ENCODE measurements at regions not wholly inside any gene's neighbourhood (a gene's known extent, or its start where the extent isn't known, plus 50 kb on each side); places are given as distances from the start of the nearest gene placed in this dataset.

DNA sequence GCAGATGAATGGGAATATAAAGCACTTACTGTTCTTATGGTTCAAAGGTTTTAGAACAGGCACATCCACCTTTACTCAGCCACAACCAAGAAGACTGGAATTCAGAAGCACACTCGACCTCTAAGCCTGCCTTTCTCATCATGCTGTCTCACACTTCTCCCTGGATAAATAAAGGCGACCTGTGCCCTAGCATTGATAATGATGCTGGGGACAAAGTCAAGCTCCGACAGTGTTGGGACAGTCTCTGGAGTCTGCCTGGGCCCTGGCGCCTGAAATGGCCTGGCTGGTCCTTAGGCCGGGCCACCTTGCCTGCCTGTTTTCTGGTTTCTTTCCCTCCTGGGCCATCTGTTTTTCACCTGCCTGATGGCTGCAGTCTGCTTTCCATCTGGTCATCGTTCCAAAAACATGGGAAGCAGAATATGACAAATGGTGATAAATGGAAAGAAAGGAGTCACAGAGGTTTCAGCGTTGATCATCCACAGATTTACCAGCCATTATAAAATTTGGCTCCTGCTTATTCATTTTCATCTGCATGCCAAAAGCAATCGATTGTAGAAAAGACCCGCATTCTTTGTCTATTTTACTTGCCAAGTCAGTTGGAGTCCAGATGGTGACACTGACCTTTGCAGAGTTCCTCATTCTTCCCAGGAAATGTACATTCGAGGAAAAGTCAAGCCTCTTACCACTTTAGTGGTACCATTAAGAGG is 91.2 kb upstream of the KCNJ15 start:
- no peak for DNase-seq

DNA sequence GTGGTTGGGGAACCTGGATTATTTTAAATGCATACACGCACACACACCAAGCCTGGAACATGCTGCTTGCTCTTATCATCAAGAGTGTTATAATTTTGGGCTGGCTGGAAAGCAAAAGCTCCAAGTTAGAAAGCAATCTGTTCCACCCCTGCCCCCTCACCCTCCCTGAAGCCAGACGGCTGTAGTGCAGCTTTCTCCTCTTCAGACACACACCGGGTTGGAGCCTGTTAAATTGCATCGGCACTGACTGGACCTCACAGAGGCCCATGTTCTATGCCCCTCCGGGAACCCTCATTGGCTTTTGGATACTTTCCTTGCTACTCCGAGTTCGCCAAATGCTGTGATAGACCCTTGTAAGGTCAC is 90.6 kb upstream of the KCNJ15 start:
- no peak for DNase-seq

DNA sequence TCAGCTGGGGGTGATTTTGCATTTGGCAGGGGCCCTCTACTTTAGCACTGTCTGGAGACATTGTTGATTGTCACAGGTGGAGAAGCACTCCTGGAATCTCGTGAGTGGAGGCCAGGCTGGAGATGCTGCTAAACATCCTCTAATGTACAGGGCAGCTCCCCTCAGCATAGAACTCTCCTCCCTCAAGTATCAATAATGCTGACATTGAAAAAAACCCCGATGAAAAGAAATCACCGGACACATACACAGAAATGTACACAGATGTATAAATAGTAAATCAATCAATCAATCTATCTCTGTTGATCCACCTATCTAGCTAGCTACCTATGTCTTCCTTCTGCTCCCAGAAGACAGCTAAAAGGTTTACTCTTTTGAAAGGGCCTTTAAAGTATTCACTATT is 89.4 kb upstream of the KCNJ15 start:
- DNase-seq: no peak

DNA sequence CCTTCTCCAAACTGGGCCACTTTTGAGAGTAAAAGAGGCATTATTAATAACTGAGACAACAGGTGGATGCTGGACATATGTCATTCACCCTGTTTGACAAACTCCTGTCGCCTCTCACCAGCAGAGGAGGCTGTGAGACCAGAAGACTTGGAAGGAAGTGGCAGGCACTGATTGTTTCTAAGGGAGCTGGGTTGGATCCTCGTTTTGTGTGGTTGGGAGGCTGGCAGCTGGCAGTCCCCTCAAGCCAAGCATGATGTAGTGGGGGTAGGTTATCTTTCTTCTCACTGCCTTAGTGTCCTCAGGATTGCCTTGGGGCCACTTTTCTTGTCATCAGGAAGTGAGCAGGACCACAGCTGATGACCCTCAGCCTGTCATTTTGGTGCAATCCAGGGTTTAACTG is 86.5 kb upstream of the KCNJ15 start:
- peak; percentile 22 for DNase-seq

DNA sequence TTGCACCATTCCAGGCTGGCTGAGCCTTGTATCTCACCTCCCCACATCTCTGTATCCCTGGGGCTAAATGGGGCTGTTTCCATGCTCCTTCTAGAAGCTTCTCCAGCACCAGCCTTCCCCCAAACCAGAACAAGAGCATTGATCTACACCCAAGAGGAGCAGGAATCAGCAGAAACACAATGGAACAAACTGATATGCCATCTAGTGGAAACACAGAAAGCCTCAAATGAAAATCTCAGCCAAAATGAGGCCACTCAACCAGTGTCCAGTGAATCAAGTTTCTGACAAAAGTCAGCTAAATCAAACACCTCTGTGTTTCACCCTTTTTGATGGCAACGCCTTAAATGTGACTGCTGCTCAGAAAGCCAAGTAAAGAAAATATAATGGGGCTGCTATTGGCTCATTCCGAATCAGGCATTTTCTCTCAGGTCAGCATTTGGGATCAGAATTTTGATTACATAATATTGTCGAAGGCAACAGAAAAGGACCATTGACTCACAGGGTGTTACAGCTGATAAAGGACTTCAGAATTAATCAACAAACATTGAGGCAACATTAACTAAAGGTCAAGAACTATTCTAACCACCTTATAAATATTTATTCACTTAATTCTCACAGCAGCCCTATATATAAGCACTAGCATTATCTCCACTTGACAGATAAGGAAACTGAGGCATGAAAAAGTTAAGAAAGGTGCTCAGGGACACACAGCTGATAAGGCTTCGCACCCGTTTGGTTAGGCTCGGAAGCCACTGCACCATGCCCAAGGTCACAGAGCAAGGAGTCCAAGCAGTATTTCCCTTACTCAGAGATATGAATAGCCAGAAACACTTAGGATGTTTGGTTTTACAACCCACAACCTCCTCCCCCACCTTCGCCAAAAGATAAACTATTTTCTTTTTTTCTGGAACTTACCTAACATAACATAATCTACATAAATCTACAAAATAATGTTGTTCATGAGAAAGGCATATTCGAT is 85.8 kb upstream of the KCNJ15 start:
- DNase-seq: no peak

DNA sequence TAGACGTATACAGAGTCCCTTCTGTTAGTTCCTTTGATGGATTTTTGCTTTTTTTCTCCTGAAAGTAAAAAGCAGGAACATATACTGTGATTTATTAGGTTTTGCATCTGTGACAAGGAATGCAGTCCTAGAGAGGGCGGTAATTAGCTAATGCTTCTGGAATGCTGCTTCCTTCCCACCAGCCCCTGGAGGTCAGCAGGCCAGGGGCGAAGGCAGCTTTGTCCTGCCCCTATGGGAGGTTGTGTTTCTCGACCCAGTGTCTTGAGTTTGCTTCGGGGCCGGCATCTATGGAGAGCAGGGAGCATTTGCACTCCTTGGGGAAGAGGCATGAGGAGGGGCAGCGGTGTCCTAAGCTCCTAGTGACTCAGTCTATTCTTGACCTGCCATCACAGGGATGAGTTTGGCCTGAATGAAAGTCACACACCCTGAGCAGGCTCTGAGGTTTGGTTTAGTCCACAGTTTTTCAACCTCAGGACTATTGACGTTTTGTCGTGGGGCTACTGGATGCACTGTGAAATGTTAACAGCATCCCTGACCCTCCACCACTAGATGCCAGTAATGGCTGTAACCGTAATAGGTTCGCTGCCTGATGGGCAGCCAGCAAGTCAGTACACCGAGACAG is 85.0 kb upstream of the KCNJ15 start:
- no peak for DNase-seq

DNA sequence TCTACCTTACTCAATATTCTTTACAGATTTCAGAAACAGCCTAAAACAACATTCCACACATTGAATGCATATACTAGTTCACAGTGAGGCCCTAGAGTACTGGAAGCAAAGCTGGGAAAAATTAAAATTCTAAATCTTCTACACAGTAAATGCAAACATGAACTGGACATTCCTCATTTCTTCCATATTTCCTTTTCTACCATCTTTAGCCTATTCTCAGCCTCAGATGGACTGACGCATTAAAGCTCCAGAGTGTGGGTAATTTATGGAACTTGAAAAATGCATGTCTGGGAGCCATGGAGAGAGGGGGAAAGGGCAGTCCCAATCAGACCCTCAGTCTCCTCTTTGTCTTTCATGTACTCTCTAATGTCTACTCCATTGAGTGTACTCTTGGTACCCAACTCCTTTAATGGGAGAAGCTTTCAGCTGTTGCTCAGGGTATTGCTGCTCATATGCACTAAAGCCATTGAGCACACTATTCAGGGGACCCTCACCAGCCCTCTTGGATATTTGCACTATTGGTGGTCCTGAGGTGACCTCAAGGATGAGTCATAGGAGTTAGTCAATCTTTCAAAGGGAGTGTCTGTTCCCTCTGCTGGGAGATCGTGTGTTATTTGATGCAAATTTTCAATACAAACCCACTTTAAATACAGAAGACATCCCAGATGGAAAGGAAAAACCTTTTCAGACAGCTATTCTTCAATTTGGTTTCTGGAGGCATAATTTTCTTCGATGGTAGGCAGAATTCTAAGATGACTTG is 83.3 kb upstream of the KCNJ15 start:
- no peak for DNase-seq

DNA sequence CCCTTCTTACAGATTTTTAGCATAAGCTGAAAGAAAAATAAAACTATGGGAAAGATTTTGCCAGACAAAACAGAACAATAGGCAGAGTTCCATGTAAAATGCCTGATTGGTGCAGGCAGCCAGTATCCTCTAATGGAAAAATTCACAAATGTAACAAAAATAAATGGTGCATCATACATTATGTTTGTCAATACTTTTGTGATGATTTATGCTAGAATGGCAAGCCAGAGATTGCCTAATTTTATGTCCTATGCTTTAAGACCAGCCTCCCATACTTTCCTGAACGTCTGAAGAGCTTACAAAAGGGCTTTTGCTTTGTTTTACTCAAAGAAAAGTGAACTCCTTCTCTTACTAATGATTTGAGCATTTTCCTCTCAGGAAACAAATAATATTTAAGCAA is 81.5 kb upstream of the KCNJ15 start:
- no peak for DNase-seq

DNA sequence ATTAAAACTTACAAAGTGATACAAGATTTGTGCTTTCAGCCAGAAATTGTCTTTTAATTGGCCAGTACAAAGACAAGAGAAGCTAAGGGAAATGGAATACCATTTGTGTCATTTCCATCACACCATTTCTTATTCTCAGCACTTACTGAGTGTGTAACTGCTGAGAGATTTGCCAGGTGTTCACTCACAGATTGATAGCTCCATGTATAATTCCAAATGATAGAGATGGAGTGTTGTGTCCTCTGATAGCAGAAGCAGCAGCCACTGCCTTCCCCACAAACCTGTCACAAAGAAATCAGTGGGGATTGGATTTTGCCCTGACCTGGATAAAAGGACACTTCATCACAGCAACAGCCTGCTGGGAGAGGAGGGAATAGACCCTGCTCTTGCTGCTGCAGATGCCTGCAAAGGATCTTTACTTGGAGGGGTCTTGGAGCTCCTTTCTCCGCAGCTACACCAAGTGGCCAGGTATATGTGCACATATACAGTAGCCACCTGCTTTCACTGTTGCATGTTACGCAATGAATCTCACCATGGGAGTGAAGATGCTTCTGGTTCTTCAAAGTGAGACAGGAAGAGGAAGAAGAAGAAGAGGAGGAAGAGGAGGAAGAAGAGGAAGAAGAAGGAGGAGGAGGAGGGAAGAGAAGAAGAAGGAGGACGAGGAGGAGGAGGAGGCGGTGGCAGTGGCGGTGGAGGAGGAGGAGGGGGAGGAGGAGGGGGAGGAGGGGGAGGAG is 78.7 kb upstream of the KCNJ15 start:
- DNase-seq: no peak

DNA sequence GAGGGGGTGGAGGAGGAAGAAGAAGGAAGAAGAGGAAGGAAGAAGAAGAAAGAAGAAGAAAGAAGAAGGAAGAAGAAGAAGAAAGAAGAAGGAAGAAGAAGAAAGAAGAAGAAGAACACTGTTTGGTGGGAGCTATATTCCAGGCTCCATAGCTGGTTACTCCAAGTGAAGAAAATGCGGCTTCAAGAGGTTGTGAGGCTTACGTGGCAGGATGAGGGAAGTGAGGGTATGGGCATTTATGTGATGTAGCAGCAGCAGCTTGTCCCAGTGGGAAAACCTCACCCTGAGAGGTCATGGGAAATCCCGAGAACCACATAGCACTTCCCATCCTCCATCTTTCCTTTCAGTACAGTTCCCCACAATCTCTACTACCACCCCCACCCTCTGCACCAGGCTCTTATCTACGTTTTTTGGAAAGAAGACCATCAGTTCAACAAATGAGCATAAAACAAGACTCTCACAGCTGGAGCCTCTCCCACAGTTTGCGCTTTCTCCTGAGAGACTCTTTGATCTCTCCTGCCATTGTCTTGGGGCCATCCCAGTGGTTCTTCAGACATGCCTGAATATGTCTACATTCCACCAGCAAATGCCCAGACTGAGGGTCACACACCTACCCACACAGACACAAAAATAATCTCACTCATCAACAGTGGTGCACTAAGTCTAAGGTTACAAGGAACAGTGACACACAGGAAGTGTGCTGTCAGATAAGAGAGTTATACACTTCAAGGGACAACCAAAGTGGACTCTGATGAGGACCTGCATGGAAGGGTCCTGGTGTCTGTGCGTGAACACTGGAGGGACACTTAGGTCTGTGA is 77.9 kb upstream of the KCNJ15 start:
- DNase-seq: no peak

DNA sequence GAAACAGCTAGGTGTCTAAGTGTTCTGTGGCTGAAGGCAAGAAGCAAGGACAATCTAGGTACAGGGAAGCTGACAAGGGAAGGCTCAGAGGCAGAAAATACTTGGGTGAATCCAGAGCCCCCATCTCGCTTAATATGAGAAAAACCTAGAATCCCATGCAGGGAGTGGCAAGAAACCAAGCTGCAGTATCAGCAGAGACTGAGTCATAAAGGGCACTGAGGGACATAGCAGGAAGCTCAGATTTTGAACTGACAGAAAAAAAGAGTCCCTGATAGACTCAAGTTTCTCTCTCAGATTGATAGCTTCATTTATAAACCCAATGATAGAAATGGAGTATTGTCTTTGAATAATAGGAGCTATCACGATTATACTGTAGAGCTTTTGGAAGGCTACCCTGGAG is 77.3 kb upstream of the KCNJ15 start:
- no peak for DNase-seq

DNA sequence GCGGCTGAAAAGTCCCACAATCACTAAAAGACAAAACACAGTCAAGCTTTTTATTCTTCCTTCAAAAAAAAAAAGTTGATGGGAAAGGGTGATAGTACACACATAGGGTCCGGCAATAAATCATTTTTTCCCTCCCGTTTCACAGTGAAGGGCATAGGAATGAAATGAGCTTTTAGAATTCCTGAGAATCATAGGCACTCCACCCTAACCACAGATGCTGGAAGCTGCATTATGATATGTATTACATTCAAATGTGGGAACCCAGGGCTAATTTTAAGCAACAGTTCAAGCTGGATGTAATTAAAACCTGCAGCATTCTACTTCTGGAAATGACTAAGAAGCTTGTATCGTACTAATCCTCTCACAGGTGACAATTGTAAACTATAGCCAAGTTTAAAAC is 75.7 kb upstream of the KCNJ15 start:
- no peak for DNase-seq

DNA sequence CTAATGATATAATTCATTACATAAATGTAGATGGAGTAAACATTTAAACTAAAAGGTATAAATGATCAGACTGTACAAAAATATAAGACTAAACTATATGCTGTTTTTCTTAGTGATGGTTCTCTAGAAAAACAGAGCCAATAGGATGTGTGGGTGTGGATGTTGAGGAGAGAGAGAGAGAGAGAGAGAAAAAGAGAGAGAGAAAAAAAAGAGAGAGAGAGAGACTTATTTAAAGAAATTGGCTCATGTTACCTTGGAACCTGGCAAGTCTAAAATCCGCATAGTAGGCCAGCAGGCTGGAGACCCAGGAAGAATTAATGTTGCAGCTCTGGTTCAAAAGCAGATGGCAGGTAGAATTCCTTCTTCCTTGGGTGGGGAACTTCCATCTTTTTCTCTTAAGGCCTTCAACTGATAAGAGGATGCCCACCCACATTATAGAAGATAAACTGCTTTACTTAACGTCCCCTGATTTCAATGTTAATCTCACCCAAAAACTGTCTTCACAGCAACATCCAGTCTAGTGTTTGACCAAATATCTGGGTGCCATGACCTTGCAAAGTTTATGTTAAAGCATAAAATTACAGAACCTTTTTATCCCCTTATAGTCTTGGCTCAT is 74.3 kb upstream of the KCNJ15 start:
- DNase-seq: no peak

DNA sequence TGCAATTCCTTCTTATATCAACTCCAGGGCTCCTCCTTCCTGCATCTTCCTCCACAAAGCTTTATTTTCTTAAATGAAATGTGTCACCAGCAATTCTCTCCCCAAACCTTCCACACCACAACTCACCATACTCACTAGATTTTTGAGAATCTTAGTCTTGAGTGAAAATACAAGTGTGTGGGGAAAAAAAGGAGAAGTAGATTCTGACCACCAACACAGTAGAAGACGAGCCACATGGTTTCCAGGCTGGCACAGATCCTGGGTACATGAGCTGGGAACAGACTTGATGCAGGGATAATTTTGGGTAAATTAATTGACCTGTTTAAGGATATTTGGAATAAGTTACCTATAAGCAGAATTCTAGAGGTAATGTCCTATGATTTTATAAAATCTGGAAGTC is 72.8 kb upstream of the KCNJ15 start:
- DNase-seq: no peak

DNA sequence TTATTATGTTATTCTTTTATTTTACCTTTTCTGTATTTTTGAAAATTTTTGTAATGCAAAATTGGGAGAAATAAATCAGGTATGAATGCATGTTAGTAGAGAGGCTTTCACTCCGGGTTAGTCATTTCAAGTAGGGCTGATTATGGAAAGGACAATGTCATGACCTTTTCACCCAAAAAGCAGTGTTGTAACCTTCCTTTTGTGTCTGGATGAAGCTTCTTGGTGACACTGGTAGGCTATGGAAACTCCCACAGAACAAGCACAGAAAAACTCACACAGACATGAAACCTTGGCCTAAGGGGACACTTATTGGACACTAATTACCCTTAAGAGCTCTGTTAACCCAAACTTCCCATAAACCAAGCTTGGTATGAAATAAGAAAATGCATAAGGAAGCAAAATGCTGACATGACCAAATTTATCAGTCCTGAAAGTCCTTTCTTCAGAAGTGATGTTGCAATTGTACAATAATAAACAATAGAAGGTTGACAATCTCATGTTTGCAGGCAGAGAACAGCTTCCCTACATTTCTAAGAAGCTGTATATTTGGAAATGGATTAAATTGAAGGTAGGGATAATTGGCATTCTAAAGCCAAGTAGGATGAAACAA is 70.0 kb upstream of the KCNJ15 start:
- DNase-seq: no peak

DNA sequence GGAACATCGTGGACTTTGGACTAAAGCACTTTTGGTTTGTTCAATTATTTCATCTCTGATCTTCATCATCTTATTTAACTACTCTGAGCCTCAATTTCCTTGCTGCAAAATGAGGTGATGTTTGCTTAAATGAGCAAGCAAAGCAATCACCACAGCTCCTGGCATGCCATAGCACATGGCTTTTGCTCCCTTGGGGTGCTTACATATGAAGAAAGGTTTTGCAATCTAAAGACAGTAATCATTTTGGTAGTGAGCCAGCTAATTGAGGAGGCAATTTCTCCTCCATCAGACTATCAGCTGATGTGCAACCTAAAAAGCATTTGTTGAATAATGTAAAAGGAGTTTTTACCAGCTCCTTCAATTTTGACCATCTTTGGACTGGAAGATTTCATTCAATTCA is 68.8 kb upstream of the KCNJ15 start:
- DNase-seq: no peak

DNA sequence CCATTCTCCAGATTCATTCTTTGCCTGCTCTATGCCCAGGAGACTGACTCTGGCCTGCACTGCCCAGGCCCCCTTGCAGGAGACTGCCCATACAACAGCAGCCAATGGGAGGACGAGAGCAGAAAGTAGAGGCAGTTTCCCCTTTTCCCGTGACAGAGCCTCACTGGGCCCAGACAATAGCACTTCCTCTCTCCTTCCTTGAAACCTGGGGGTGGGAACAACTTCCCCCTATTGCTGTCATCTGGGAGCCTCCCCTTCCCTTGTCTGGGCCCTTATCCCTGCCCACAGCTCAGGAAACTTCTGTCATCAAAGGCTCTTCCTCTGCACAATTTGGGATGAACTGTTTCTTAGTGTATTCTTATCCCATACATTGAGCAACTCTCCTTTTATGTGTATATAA is 60.8 kb upstream of the KCNJ15 start:
- no peak for DNase-seq

DNA sequence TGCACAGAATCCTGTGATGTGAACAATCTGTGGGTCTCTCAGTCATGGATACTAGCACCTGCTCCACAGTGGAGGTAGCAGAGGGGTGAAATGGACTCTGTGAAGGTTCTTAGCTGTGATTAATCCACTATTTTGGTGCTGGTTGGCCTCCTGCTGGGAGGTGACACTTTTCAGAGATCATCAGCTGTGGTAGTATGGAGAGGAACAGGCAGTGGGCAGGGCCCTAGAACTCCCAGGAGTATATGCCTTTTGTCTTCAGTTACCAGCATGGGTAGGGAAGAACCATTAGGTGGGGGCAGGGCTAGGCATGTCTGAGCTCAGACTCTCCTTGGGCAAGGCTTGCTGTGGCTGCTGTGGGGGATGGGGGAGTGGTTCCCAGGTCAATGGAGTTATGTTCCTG is 54.0 kb upstream of the KCNJ15 start:
- DNase-seq: no peak

DNA sequence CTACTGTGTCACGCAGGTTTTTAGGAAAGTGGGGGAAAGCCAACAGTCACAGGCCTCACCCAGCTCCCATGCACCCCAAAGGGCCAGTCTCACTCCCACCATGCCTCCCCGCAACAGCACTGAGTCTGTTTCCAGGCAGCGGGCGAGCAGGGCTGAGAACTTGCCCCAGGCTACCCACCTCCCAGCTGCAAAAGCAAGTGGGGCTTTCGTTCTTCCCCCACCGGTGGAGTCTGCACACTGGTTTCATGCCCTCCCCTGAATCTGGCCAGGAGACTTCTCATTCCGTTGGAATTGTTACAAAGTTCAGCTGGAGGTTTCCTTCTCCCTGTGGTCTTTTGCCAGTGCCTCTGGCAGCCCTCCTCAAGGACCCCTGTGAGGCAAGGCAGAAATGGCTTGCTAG is 53.6 kb upstream of the KCNJ15 start:
- no peak for DNase-seq

DNA sequence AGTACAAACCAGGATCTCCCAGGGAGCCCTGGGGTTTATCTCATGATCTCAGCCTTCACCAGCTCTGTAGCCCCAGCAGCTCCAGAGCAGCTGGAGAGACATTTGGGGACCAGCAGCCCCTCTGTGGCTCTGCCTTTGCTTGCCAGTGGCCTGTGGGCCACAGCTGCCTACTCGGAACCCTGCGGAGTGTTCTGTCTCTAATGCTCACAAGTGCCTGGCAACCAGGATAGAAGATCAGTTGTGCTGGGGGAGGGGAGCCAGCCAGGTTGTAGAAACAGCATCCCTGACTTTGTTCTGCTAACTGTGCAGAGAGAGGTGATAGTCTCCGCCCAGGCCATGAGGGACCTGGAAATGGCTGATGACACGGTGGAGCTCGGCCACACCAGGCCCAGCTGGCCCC is 50.9 kb upstream of the KCNJ15 start:
- DNase-seq: no peak

DNA sequence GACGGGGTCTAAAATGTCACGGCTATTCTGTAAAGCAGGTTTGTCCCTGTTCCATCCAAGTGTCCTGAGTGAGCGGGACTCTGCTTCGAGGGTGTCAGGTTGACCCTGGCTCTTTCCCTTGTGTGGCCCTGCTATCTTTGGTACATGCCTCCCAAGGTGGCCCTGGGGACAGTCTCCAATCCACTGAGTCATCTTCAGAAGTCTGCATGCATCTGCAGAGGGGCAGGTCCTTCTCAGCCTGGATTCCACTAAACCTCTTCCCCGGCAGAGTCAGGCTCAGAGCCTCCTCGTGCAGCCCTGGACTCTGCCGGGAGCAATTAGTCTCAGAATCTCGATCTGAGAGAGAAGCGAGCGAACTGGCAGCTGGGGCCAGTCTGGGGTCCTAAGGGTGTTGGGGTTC is 50.1 kb upstream of the KCNJ15 start:
- DNase-seq: no peak

Measured in CD4-positive, alpha-beta T cell treated with Interleukin-6 for 4 hours (primary cell).